AG09319 (cell line): ENCODE measurements at regions not wholly inside any gene's neighbourhood (a gene's known extent, or its start where the extent isn't known, plus 50 kb on each side); places are given as distances from the start of the nearest gene placed in this dataset.

Source experiments
- DNase-seq: peaks from one replicate; pipeline ENCODE4 v3.0.0-alpha.2; 2010; ENCODE audit warnings: low read depth; ENCODE audit errors: extremely low read depth
- TF ChIP-seq, protein P1 (sequence below): IDR thresholded peaks from 2 replicates; pipeline ENCODE4 v1.5.1; 2011; ENCODE audit warnings: low read depth, mild to moderate bottlenecking, inconsistent platforms, low read length, moderate library complexity

DNA sequence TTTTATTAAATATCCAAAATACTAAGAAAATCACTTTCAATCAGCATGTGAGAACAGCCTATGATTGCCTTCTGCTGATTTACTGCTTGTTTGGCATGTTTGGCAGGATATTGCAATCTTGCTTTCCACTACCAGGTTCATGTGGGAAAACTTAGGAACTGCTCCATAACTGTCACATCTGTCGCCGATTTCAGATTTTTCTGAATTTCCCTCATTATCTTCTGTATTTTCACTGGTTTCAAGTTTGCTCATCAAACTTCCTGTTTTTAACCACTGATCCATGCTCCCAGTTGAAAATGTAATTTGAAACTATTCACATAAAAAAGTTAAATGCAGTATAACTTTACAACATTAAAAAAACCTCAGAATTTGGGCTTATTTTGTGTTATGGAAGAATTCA lies 93.0 kb downstream of the NFKBIZ start:
- no peak for DNase-seq
- TF ChIP-seq, protein P1, sequence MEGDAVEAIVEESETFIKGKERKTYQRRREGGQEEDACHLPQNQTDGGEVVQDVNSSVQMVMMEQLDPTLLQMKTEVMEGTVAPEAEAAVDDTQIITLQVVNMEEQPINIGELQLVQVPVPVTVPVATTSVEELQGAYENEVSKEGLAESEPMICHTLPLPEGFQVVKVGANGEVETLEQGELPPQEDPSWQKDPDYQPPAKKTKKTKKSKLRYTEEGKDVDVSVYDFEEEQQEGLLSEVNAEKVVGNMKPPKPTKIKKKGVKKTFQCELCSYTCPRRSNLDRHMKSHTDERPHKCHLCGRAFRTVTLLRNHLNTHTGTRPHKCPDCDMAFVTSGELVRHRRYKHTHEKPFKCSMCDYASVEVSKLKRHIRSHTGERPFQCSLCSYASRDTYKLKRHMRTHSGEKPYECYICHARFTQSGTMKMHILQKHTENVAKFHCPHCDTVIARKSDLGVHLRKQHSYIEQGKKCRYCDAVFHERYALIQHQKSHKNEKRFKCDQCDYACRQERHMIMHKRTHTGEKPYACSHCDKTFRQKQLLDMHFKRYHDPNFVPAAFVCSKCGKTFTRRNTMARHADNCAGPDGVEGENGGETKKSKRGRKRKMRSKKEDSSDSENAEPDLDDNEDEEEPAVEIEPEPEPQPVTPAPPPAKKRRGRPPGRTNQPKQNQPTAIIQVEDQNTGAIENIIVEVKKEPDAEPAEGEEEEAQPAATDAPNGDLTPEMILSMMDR: no peak

DNA sequence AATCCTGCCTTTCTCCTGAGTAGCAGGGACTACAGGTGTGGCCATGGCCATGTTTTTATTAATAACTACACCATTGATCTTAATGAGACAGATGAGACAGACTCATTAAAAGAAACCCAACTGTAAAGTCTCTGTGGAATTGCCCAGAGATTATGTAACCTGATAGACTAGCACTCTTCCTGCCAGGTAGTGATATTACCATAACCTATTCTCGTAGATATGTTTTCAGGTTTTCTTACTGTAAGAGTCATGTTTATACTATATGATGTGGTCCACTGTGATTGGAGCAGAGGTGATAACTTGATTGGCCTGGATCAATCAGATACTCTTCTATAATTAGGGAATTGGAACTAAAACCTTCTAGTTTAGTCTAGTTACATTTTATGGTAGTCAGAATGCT lies 93.7 kb downstream of the NFKBIZ start:
- no peak for DNase-seq
- TF ChIP-seq, protein P1: no peak

DNA sequence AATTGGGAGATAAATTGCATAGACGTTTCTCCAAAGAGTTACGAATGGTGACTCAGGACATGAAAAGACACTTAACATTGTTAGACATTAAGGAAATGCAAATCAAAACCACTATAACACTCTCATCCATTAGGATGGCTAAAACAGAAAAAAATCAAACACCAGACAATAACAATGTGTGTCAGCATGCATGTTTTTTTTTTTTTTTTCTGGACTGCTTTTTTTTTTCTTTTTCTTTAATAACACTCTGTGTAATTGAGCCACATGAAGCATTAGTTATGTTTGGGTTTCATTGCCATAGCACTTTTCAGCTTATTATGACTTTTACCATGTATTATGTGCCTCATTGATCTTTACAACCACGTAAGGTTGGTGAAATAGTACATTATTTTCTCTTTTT lies 95.0 kb downstream of the NFKBIZ start:
- TF ChIP-seq, protein P1: no peak
- no peak for DNase-seq

DNA sequence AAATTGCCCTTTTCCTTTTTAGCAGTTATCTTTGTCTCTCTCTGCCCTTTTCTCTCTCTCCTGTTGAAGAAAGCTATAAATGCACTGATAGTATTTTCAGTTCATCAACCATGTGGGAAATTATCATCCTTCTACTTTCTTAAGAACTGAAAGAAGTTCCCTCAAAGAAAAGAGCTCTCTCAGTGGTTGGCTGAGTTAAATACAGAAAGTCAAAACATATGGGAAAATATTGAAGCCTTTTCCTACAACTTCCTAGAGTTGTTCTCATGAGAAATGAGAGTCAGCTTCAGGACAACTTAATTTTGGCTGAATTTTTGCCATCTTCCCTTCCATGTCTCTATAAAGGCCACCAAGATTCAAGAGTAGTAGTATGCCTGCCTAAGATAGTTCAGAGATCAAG lies 96.7 kb downstream of the NFKBIZ start:
- DNase-seq: no peak
- TF ChIP-seq, protein P1: no peak

DNA sequence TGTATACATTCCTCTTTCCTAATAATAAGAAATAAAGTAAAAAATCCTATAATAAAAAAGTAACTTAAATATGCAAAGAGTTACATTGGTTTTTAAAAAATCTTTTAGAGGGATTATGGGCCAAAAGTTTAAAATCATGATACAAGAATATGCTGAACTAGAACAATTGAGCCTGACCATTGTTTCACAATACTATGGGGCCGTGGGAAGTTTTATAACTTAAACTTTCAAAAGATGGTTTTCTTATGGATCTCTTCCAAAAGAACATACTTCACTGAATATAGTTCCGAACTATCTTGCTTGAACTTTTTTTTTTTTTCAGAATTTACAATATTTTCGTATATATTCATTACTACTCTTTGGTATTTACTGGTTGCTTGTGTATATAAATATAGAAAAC lies 97.6 kb downstream of the NFKBIZ start:
- no peak for DNase-seq
- TF ChIP-seq, protein P1: no peak

DNA sequence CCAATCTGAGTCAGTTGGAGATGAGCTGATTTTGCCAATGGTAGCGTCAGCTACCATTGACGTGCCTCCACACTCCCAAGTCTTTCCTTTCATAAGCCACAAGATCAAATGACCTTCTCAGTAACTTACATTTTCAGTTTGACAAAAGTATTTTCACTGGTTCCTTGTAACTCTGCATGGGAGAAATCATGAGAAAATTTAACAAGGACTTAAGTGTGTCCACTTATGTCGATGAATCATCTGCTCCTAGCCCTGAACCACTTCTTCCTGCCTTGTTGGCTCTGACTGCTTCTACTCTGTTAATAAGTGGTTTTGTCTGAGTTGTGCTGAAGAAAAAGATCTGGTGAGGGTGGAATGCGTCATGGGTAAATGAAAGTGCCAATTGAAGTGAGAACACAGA lies 101.2 kb downstream of the NFKBIZ start:
- DNase-seq: peak; percentile 37
- TF ChIP-seq, protein P1: no peak

DNA sequence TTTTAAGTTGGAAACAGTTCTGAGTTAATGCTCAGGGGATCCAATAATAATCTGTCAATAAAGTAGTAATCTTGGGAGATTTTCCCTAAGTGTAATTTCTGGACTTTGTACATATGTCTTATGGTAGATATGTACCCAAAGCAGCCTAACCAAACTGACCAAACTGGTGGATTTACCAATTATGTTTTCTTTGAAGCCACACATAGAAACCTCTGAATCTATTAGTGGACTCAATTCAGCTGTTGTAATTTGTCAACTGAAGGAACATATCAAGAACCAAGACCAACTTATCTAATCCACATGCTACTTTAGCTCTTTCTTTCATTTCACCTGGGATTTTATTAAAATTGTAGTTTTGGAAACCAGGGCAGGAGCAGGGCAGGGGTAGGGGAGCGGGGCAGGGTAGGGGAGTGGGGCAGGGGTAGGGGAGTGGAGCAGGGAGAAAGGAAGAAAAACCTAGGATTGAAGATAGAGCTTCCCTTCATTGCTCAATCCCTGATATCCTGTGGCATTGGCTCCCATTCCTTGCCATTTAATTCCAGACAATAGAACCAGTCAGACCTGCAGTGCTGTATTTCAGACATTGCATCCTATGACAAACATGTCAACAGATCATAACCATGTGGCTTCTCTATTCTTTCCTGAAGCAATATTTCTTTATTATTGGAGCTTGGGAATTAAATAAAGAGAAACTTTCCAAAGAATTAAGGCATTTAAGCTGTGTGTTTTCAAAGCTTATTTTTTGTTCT lies 101.8 kb downstream of the NFKBIZ start:
- no peak for DNase-seq
- TF ChIP-seq, protein P1: no peak
